ENCODE measurements at regions not wholly inside any gene's neighbourhood (a gene's known extent, or its start where the extent isn't known, plus 50 kb on each side); places are given as distances from the start of the nearest gene placed in this dataset.

- ATAC-seq: no peak
- no peak for DNase-seq
- intact Hi-C loops (cut with micrococcal nuclease): no loop called here
Observed at GRCh38 chr4:28966982-28967381, 1753.2 kb upstream of the PCDH7 start.

- ATAC-seq: no peak
- intact Hi-C loops (cut with micrococcal nuclease): no loop called here
- no peak for DNase-seq
Observed at GRCh38 chr4:28973587-28974350, 1746.4 kb upstream of the PCDH7 start.

GRCh38 chr4:28976369-28976768 lies 1743.8 kb upstream of the PCDH7 start:
- intact Hi-C loops (cut with micrococcal nuclease): no loop called here
- DNase-seq (no peak), ATAC-seq (no peak)

GRCh38 chr4:29002151-29002550 lies 1718.0 kb upstream of the PCDH7 start:
- DNase-seq (no peak), ATAC-seq (no peak)
- intact Hi-C loops (cut with micrococcal nuclease): no loop called here

GRCh38 chr4:29005838-29006237 lies 1714.3 kb upstream of the PCDH7 start:
- ATAC-seq: peak; percentile 52
- intact Hi-C loops (cut with micrococcal nuclease): no loop called here
- DNase-seq: no peak

- DNase-seq: no peak
- intact Hi-C loops (cut with micrococcal nuclease): no loop called here
- ATAC-seq: no peak
Observed at GRCh38 chr4:29009908-29010307, 1710.3 kb upstream of the PCDH7 start.

GRCh38 chr4:29013341-29013740 lies 1706.8 kb upstream of the PCDH7 start:
- intact Hi-C loops (cut with micrococcal nuclease): no loop called here
- no peak for DNase-seq
- no peak for ATAC-seq

GRCh38 chr4:29014555-29014954 lies 1705.6 kb upstream of the PCDH7 start:
- ATAC-seq (no peak), DNase-seq (no peak)
- intact Hi-C loops (cut with micrococcal nuclease): no loop called here

- intact Hi-C loops (cut with micrococcal nuclease): no loop called here
Observed at GRCh38 chr4:29033703-29034102, 1686.5 kb upstream of the PCDH7 start.

GRCh38 chr4:29037501-29037900 lies 1682.7 kb upstream of the PCDH7 start:
- DNase-seq (no peak), ATAC-seq (no peak)

More at GRCh38 chr4:29033703-29034102, 1686.5 kb upstream of the PCDH7 start:
- no peak for ATAC-seq
- no peak for DNase-seq

GRCh38 chr4:29043411-29043810 lies 1676.8 kb upstream of the PCDH7 start:
- no peak for ATAC-seq
- no peak for DNase-seq
- intact Hi-C loops (cut with micrococcal nuclease): no loop called here

More at GRCh38 chr4:29037501-29037900, 1682.7 kb upstream of the PCDH7 start:
- intact Hi-C loops (cut with micrococcal nuclease): no loop called here

GRCh38 chr4:29046186-29046585 lies 1674.0 kb upstream of the PCDH7 start:
- DNase-seq (no peak), ATAC-seq (no peak)
- intact Hi-C loops (cut with micrococcal nuclease): no loop called here

GRCh38 chr4:29046781-29047180 lies 1673.4 kb upstream of the PCDH7 start:
- intact Hi-C loops (cut with micrococcal nuclease): no loop called here
- ATAC-seq (no peak), DNase-seq (no peak)

GRCh38 chr4:29047341-29048041 lies 1672.7 kb upstream of the PCDH7 start:
- intact Hi-C loops (cut with micrococcal nuclease): no loop called here
- DNase-seq (peak; percentile 16), ATAC-seq (no peak)

- DNase-seq (no peak), ATAC-seq (no peak)
- intact Hi-C loops (cut with micrococcal nuclease): no loop called here
Observed at GRCh38 chr4:29051381-29051965, 1668.7 kb upstream of the PCDH7 start.

- no peak for ATAC-seq
- intact Hi-C loops (cut with micrococcal nuclease): no loop called here
- DNase-seq: no peak
Observed at GRCh38 chr4:29052266-29052665, 1667.9 kb upstream of the PCDH7 start.

GRCh38 chr4:29058531-29058930 lies 1661.6 kb upstream of the PCDH7 start:
- ATAC-seq: no peak
- no peak for DNase-seq
- intact Hi-C loops (cut with micrococcal nuclease): no loop called here

GRCh38 chr4:29066861-29067260 lies 1653.3 kb upstream of the PCDH7 start:
- intact Hi-C loops (cut with micrococcal nuclease): no loop called here
- no peak for ATAC-seq
- no peak for DNase-seq

GRCh38 chr4:29073571-29073970 lies 1646.6 kb upstream of the PCDH7 start:
- ATAC-seq: no peak
- no peak for DNase-seq
- intact Hi-C loops (cut with micrococcal nuclease): no loop called here

GRCh38 chr4:29075366-29075765 lies 1644.8 kb upstream of the PCDH7 start:
- intact Hi-C loops (cut with micrococcal nuclease): no loop called here
- ATAC-seq (no peak), DNase-seq (no peak)

- no peak for ATAC-seq
Observed at GRCh38 chr4:29079260-29079659, 1640.9 kb upstream of the PCDH7 start.

More at GRCh38 chr4:29079260-29079659, 1640.9 kb upstream of the PCDH7 start:
- DNase-seq: no peak
- intact Hi-C loops (cut with micrococcal nuclease): no loop called here

Data from left ventricle myocardium superior (tissue), 1 donor.